IPS DF 19.7 (cell line): ENCODE measurements at regions not wholly inside any gene's neighbourhood (a gene's known extent, or its start where the extent isn't known, plus 50 kb on each side); places are given as distances from the start of the nearest gene placed in this dataset.

Experiments used
- DNase-seq: peaks from one replicate; pipeline ENCODE4 v3.0.0-alpha.2; 2013; ENCODE audit warnings: low read depth, low spot score

GRCh38 chr3:82940124-82940523 is 1178.7 kb upstream of the GBE1 start:
- DNase-seq = no peak

GRCh38 chr3:82939491-82940097 is 1178.1 kb upstream of the GBE1 start:
- no peak for DNase-seq

- no peak for DNase-seq
These were observed 1177.4 kb upstream of the GBE1 start for GRCh38 chr3:82938821-82939328.

GRCh38 chr3:82927309-82928253 is 1166.1 kb upstream of the GBE1 start:
- DNase-seq = no peak

GRCh38 chr3:82891028-82891427 is 1129.6 kb upstream of the GBE1 start:
- DNase-seq = no peak

- no peak for DNase-seq
These were observed 1121.6 kb upstream of the GBE1 start for GRCh38 chr3:82883072-82883471.

- no peak for DNase-seq
These were observed 1114.0 kb upstream of the GBE1 start for GRCh38 chr3:82875401-82875800.

GRCh38 chr3:82839871-82840270 is 1078.4 kb upstream of the GBE1 start:
- DNase-seq = no peak

GRCh38 chr3:82834098-82834497 is 1072.7 kb upstream of the GBE1 start:
- no peak for DNase-seq

- no peak for DNase-seq
These were observed 1063.0 kb upstream of the GBE1 start for GRCh38 chr3:82824491-82824890.

- DNase-seq = no peak
These were observed 1054.6 kb upstream of the GBE1 start for GRCh38 chr3:82816086-82816485.

GRCh38 chr3:82815417-82816058 is 1054.1 kb upstream of the GBE1 start:
- DNase-seq = no peak

GRCh38 chr3:82814660-82815059 is 1053.2 kb upstream of the GBE1 start:
- no peak for DNase-seq

GRCh38 chr3:82807781-82808180 is 1046.3 kb upstream of the GBE1 start:
- DNase-seq = no peak

- DNase-seq = no peak
These were observed 1041.1 kb upstream of the GBE1 start for GRCh38 chr3:82802501-82802900.

GRCh38 chr3:82800248-82800647 is 1038.8 kb upstream of the GBE1 start:
- no peak for DNase-seq

GRCh38 chr3:82796765-82797164 is 1035.3 kb upstream of the GBE1 start:
- DNase-seq = no peak

- DNase-seq = no peak
These were observed 1029.8 kb upstream of the GBE1 start for GRCh38 chr3:82791241-82791640.

GRCh38 chr3:82790307-82791097 is 1029.1 kb upstream of the GBE1 start:
- no peak for DNase-seq

GRCh38 chr3:82783194-82783593 is 1021.7 kb upstream of the GBE1 start:
- DNase-seq = no peak

GRCh38 chr3:82773207-82773606 is 1011.8 kb upstream of the GBE1 start:
- no peak for DNase-seq

GRCh38 chr3:82764521-82764920 is 1003.1 kb upstream of the GBE1 start:
- DNase-seq = no peak
